DOHH2 (cell line): ENCODE measurements at regions not wholly inside any gene's neighbourhood (a gene's known extent, or its start where the extent isn't known, plus 50 kb on each side); places are given as distances from the start of the nearest gene placed in this dataset.

ENCODE experiments used
- H3F3A ChIP-seq: fragments of 200-600 bp; sonication (generic), shearing (Covaris generic); 2 replicates; pipeline ENCODE4 v1.6.0; 2016; ENCODE audit warnings: antibody characterized with exemption, mild to moderate bottlenecking; ENCODE audit not compliant: control insufficient read depth, insufficient read depth
- H3K27ac ChIP-seq: fragments of 200-600 bp; sonication (generic); 2 replicates; pipeline ENCODE4 v1.5.1; 2014; ENCODE audit warnings: low read depth, mild to moderate bottlenecking, low read length, moderate library complexity
- H3K27me3 ChIP-seq: fragments of 200-600 bp; sonication (generic); 2 replicates; pipeline ENCODE4 v1.6.1; 2014; ENCODE audit warnings: mild to moderate bottlenecking, low read length, mixed read lengths; ENCODE audit not compliant: control insufficient read depth
- H3K36me3 ChIP-seq: fragments of 200-600 bp; sonication (generic); 2 replicates; pipeline ENCODE4 v1.6.1; 2014; ENCODE audit warnings: mild to moderate bottlenecking, low read length, moderate library complexity, mixed read lengths; ENCODE audit not compliant: control insufficient read depth
- H3K4me1 ChIP-seq: fragments of 200-600 bp; sonication (generic); 2 replicates; pipeline ENCODE4 v1.6.1; 2014; ENCODE audit warnings: mild to moderate bottlenecking, low read length, mixed read lengths; ENCODE audit not compliant: control insufficient read depth
- H3K4me2 ChIP-seq: fragments of 200-600 bp; sonication (generic); 2 replicates; pipeline ENCODE4 v1.6.0; 2014; ENCODE audit warnings: mild to moderate bottlenecking, low read length, moderate library complexity
- H3K4me3 ChIP-seq: fragments of 200-600 bp; sonication (generic); 2 replicates; pipeline ENCODE4 v1.5.1; 2014; ENCODE audit warnings: mild to moderate bottlenecking, low read length, mixed read lengths
- H3K79me2 ChIP-seq: fragments of 200-600 bp; sonication (generic); 2 replicates; pipeline ENCODE4 v1.6.1; 2014; ENCODE audit warnings: mild to moderate bottlenecking, low read length, mixed read lengths; ENCODE audit not compliant: control insufficient read depth
- H3K9me2 ChIP-seq: fragments of 200-600 bp; sonication (generic); replicated peaks from 2 replicates; pipeline ENCODE4 v1.6.1; 2014; ENCODE audit warnings: mild to moderate bottlenecking, low read length, mixed read lengths; ENCODE audit not compliant: control insufficient read depth
- H3K9me3 ChIP-seq: fragments of 200-600 bp; sonication (generic); 2 replicates; pipeline ENCODE4 v1.6.1; 2014; ENCODE audit warnings: antibody characterized with exemption, low read length, mixed read lengths; ENCODE audit not compliant: control insufficient read depth, insufficient read depth
- H4K20me1 ChIP-seq: fragments of 200-600 bp; sonication (generic); 2 replicates; pipeline ENCODE4 v1.6.0; 2014; ENCODE audit warnings: low read depth, mild to moderate bottlenecking, antibody characterized with exemption, low read length, moderate library complexity; ENCODE audit not compliant: control insufficient read depth, insufficient read depth
- EZH2phosphoT487 ChIP-seq: fragments of 200-600 bp; sonication (generic); IDR thresholded peaks from 2 replicates; pipeline ENCODE4 v1.6.1; 2017; ENCODE audit warnings: borderline replicate concordance, mild to moderate bottlenecking, antibody characterized with exemption, low read length, moderate library complexity, mixed read lengths
- TF ChIP-seq, protein P1 (sequence below): fragments of 200-600 bp; sonication (generic); IDR thresholded peaks from one replicate; pipeline ENCODE4 v1.5.1; 2014; ENCODE audit warnings: antibody characterized with exemption, mild to moderate bottlenecking, low read depth, low read length; ENCODE audit not compliant: poor library complexity, severe bottlenecking

DNA sequence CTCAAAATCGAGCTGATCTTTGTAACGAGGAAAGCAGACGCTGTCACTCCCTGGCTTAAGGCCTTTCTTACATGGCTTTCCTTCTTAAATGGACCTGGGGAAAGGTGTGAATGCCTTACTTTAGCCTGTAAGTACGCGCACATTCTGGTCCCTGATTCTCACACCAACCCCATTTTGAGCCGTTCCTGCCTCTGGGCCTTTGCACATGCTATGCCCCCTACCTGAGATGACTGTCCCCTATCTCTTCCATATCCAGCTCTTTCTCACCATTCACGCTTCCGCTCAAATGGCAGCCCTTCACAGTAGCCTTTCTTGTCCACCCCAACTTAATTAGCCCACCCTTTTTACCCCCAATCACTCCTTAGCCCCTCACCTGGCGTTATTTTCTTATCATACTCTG, 496.7 kb downstream of the SHQ1 start:
- Histone ChIP-seq H4K20me1 (no peaks in the 10 kb centered on the region), H3K4me3 (no peak overlapping the region), H3K36me3 (no peaks in the 10 kb centered on the region), H3F3A (no peaks in the 10 kb centered on the region), H3K9me3 (no peaks in the 10 kb centered on the region), H3K27me3 (peaks cover 20% of the 10 kb centered on the region), H3K4me2 (no peak overlapping the region), H3K79me2 (no peaks in the 10 kb centered on the region), H3K4me1 (peaks cover 13% of the 10 kb centered on the region), H3K27ac (no peak overlapping the region), H3K9me2 (no peaks in the 10 kb centered on the region)
- TF ChIP-seq, protein P1, sequence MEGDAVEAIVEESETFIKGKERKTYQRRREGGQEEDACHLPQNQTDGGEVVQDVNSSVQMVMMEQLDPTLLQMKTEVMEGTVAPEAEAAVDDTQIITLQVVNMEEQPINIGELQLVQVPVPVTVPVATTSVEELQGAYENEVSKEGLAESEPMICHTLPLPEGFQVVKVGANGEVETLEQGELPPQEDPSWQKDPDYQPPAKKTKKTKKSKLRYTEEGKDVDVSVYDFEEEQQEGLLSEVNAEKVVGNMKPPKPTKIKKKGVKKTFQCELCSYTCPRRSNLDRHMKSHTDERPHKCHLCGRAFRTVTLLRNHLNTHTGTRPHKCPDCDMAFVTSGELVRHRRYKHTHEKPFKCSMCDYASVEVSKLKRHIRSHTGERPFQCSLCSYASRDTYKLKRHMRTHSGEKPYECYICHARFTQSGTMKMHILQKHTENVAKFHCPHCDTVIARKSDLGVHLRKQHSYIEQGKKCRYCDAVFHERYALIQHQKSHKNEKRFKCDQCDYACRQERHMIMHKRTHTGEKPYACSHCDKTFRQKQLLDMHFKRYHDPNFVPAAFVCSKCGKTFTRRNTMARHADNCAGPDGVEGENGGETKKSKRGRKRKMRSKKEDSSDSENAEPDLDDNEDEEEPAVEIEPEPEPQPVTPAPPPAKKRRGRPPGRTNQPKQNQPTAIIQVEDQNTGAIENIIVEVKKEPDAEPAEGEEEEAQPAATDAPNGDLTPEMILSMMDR, result no peak
- TF ChIP-seq EZH2phosphoT487, result no peak

DNA sequence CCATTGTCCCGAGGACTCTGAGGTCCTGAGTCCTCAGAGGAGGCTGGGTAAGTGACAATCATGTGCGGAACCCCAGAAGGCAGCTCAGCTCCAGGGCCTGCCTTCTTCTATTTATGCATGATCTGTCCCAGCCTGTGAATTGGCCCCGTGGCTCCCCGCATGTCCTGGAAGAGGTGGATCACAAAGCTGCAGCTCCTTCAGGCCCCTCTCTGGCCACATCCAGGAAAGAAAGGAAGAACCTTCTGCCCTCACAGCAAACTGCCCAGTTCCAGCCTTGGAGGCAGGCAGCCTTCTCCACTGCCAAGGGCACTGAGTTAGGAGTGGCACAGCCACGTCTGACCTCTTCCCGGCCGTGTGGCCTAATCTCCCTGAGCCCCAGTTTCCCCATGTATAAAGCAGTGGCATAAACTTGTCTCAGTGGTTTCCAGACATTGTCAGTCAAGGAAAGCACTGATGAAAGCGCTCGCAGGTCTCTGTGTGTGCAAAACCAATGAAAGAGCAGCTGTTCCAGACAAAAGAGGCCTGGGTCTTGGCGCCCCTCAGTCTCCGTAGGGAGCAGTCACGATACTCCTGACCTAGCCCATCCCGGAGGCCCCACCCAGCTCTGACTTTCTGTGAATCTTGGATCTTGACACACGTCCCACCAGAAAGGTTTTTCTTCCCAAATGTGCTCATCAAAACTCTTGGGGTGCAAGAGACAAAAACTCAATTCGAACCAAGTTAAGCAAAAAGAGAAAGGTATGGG, 497.3 kb downstream of the SHQ1 start:
- no peaks in the 10 kb centered on the region for H3K79me2 ChIP-seq
- no peaks in the 10 kb centered on the region for H3K9me2 ChIP-seq
- H3K36me3 ChIP-seq, result no peaks in the 10 kb centered on the region
- H3K9me3 ChIP-seq, result no peaks in the 10 kb centered on the region
- no peaks in the 10 kb centered on the region for H3F3A ChIP-seq
- peaks cover 20% of the 10 kb centered on the region for H3K27me3 ChIP-seq
- H3K4me1 ChIP-seq, result peaks cover 16% of the 10 kb centered on the region
- H3K27ac ChIP-seq, result no peak overlapping the region
- H4K20me1 ChIP-seq, result no peaks in the 10 kb centered on the region
- H3K4me3 ChIP-seq, result no peak overlapping the region
- no peak overlapping the region for H3K4me2 ChIP-seq
- TF ChIP-seq, protein P1, result no peak
- TF ChIP-seq EZH2phosphoT487, result no peak

DNA sequence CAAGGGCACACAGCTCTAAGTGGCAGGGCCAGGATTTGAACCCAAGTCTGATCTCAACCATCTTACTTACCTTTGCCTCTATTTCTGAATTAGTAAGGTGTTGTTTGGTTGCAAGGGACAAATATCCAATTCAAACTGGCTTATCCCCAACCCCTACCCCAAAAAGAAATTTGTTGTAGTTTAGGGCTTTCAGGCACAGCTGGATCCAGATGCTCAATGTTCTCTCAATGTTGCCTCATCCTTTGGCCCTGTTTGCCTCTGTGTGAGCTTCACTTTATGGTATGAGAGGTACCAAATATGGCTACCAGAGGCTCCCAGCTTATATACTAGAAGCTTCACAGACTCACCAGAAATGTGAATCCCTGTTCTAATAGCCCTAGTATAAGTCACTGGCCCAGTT, 499.9 kb downstream of the SHQ1 start:
- H3K9me2 ChIP-seq, result no peaks in the 10 kb centered on the region
- peaks cover 20% of the 10 kb centered on the region for H3K27me3 ChIP-seq

More for the DNA sequence above, 499.9 kb downstream of the SHQ1 start:
- H3F3A ChIP-seq, result no peaks in the 10 kb centered on the region
- no peaks in the 10 kb centered on the region for H3K9me3 ChIP-seq
- no peaks in the 10 kb centered on the region for H3K79me2 ChIP-seq
- TF ChIP-seq, protein P1, result no peak
- TF ChIP-seq EZH2phosphoT487, result no peak
- H3K4me3 ChIP-seq, result no peak overlapping the region
- H3K4me2 ChIP-seq, result no peak overlapping the region; the same call in 1 of the 2 replicates
- no peaks in the 10 kb centered on the region for H4K20me1 ChIP-seq
- H3K4me1 ChIP-seq, result peaks cover 16% of the 10 kb centered on the region
- H3K27ac ChIP-seq, result no peak overlapping the region
- no peaks in the 10 kb centered on the region for H3K36me3 ChIP-seq
